CD4-positive, CD25-positive, alpha-beta regulatory T cell (primary cell): ENCODE measurements at regions not wholly inside any gene's neighbourhood (a gene's known extent, or its start where the extent isn't known, plus 50 kb on each side); places are given as distances from the start of the nearest gene placed in this dataset.

Experiments
- ATAC-seq, 2 donors: fragments of 150-1000 bp; cut with Tn5 transposase; one replicate each; pipeline ENCODE4 v1.10.0; 2021; ENCODE audit warnings: low read depth in 2 of 2, moderate number of reproducible peaks in 2 of 2, moderate library complexity in 1 of 2
- DNase-seq, 3 donors: peaks; one replicate each; pipeline versions ENCODE4 v3.0.0 to v3.0.0-alpha.2; 2012 to 2022; ENCODE audit warnings: mixed read lengths in 1 of 3
- H3K27ac ChIP-seq: one replicate; pipeline ENCODE4 v1.7.0; 2013; ENCODE audit warnings: mild to moderate bottlenecking, low read length; ENCODE audit not compliant: insufficient read depth, poor library complexity, severe bottlenecking
- H3K27me3 ChIP-seq: one replicate; pipeline ENCODE4 v1.7.0; 2013; ENCODE audit warnings: low read length; ENCODE audit not compliant: control insufficient read depth, insufficient read depth
- H3K36me3 ChIP-seq: one replicate; pipeline ENCODE4 v1.7.0; 2013; ENCODE audit warnings: mild to moderate bottlenecking, low read length, moderate library complexity; ENCODE audit not compliant: control insufficient read depth, insufficient read depth
- H3K4me1 ChIP-seq: 2 replicates; pipeline ENCODE4 v1.7.0; 2013; ENCODE audit warnings: mild to moderate bottlenecking, low read length; ENCODE audit not compliant: insufficient read depth, control insufficient read depth, poor library complexity, severe bottlenecking
- H3K4me3 ChIP-seq: one replicate; pipeline ENCODE4 v1.7.0; 2013; ENCODE audit warnings: low read depth, mild to moderate bottlenecking, low read length, moderate library complexity
- H3K9me3 ChIP-seq, 2 experiments: 1 replicate in 1 of 2; 2 replicates in 1 of 2; pipeline ENCODE4 v1.7.0; 2013; ENCODE audit warnings: low read length in 2 of 2, mild to moderate bottlenecking in 1 of 2, moderate library complexity in 1 of 2; ENCODE audit not compliant: control insufficient read depth in 2 of 2
- H3K27ac Mint-ChIP-seq, 3 donors: one replicate each; pipeline ENCODE4 v1.8.0; 2020 to 2022; ENCODE audit warnings: mild to moderate bottlenecking in 3 of 3, mixed read lengths in 3 of 3, moderate library complexity in 2 of 3
- H3K27me3 Mint-ChIP-seq: one replicate; pipeline ENCODE4 v1.8.0; 2022; ENCODE audit warnings: mild to moderate bottlenecking, mixed read lengths
- H3K36me3 Mint-ChIP-seq: one replicate; pipeline ENCODE4 v1.8.0; 2020; ENCODE audit warnings: mixed read lengths
- H3K4me1 Mint-ChIP-seq, 4 donors: one replicate each; pipeline ENCODE4 v1.8.0; 2020 to 2022; ENCODE audit warnings: mixed read lengths in 4 of 4, mild to moderate bottlenecking in 1 of 4
- H3K4me3 Mint-ChIP-seq, 4 donors: one replicate each; pipeline ENCODE4 v1.8.0; 2020 to 2022; ENCODE audit warnings: mild to moderate bottlenecking in 4 of 4, mixed read lengths in 4 of 4, moderate library complexity in 3 of 4
- H3K9me3 Mint-ChIP-seq, 7 donors: one replicate each; pipeline ENCODE4 v1.8.0; 2020 to 2022; ENCODE audit warnings: mixed read lengths in 7 of 7, mild to moderate bottlenecking in 3 of 7, moderate library complexity in 2 of 7

DNA sequence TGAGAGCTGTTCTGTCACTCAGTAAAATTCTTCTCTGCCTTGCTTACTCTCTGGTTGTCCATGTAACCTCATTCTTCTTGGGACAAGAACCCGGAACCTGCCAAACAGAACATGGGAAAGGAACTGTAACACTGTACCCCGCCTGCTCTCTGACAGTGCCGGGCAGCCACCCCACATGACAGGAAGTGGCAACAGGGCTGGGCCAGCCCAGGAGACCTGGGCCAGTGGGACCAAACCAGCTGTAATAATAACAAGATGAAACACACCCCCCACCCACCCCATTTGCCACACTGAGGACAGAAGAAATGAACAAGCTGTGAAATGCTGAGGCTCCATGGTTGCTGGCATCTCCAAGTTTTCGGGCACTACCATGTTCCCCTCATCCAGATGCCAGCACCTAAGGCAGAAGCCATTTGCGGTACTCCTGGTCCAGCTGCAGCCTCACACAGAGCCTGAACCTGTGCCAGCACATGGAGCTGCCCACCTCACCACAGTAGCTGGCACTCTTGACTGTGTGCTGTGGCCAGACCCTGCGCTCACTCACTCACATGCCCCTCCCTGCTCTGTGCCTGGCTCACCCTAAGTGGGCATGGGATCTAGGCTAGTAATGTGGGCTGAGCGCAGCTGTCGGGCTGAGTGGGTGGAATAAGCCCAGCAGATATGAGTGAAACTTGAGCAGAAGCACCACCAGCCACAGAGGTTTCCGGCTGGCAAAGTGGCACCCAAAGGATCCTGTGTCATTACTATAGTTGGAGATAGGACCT lies 126.2 kb upstream of the UGT8 start:
- Mint-ChIP-seq H3K4me1 (no peaks in the 10 kb centered on the region), H3K9me3 (peaks cover 0 to 3% (median 0%) of the 10 kb centered on the region in 7 donors), H3K27me3 (no peaks in the 10 kb centered on the region), H3K27ac (no peak overlapping the region), H3K4me3 (no peak overlapping the region), H3K36me3 (no peaks in the 10 kb centered on the region)
- no peak overlapping the region for H3K4me3 ChIP-seq
- H3K27me3 ChIP-seq, result no peaks in the 10 kb centered on the region
- DNase-seq (no peak), ATAC-seq (no peak)
- H3K36me3 ChIP-seq, result no peaks in the 10 kb centered on the region
- H3K27ac ChIP-seq, result no peak overlapping the region
- no peaks in the 10 kb centered on the region for H3K4me1 ChIP-seq
- H3K9me3 ChIP-seq, result no peaks in the 10 kb centered on the region

- Mint-ChIP-seq H3K9me3 (peaks cover 0 to 3% (median 0%) of the 10 kb centered on the region in 7 donors), H3K4me1 (no peaks in the 10 kb centered on the region), H3K4me3 (no peak overlapping the region), H3K27me3 (no peaks in the 10 kb centered on the region), H3K36me3 (no peaks in the 10 kb centered on the region), H3K27ac (no peak overlapping the region)
- H3K27me3 ChIP-seq, result no peaks in the 10 kb centered on the region
- H3K9me3 ChIP-seq, result no peaks in the 10 kb centered on the region
- no peak overlapping the region for H3K27ac ChIP-seq
- H3K36me3 ChIP-seq, result no peaks in the 10 kb centered on the region
- H3K4me3 ChIP-seq, result no peak overlapping the region
- H3K4me1 ChIP-seq, result no peaks in the 10 kb centered on the region
- DNase-seq (no peak), ATAC-seq (no peak)
These were observed 124.3 kb upstream of the UGT8 start for GRCh38 chr4:114474188-114474800.

- H3K27ac ChIP-seq, result no peak overlapping the region
- no peak overlapping the region for H3K4me3 ChIP-seq
- Mint-ChIP-seq H3K9me3 (peaks cover 0 to 3% (median 0%) of the 10 kb centered on the region in 7 donors), H3K4me3 (no peak overlapping the region), H3K27me3 (no peaks in the 10 kb centered on the region), H3K36me3 (no peaks in the 10 kb centered on the region), H3K4me1 (no peaks in the 10 kb centered on the region), H3K27ac (no peak overlapping the region)
- H3K4me1 ChIP-seq, result no peaks in the 10 kb centered on the region
- no peaks in the 10 kb centered on the region for H3K36me3 ChIP-seq
- H3K27me3 ChIP-seq, result no peaks in the 10 kb centered on the region
- DNase-seq, result no peak
- ATAC-seq, result no peak
- no peaks in the 10 kb centered on the region for H3K9me3 ChIP-seq
These were observed 122.3 kb upstream of the UGT8 start for GRCh38 chr4:114476310-114476709.

DNA sequence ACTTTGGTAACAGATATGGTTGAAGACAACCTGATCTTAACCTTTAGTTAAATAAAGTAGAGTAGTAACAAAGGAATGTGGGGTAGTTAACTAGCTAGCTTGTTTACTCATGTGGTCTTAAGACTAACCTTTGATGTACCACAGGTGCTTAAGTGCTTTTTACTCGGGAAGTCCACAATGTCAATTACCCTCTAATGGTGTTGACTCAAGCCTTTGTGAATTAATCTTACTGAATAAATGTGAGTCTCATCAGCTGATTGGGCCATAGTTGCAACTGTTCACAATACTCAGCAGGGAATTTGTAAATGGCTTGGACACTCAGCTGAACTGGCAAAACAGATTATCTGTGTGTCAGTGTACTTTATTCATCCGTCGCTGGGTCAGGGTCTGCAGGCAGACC lies 119.0 kb upstream of the UGT8 start:
- Mint-ChIP-seq H3K36me3 (no peaks in the 10 kb centered on the region), H3K27ac (no peak overlapping the region), H3K4me1 (no peaks in the 10 kb centered on the region), H3K27me3 (no peaks in the 10 kb centered on the region), H3K9me3 (peaks cover 0 to 2% (median 0%) of the 10 kb centered on the region in 7 donors), H3K4me3 (no peak overlapping the region)
- no peak for ATAC-seq
- Histone ChIP-seq H3K27ac (no peak overlapping the region), H3K36me3 (no peaks in the 10 kb centered on the region), H3K4me3 (no peak overlapping the region), H3K9me3 (no peaks in the 10 kb centered on the region), H3K4me1 (no peaks in the 10 kb centered on the region), H3K27me3 (no peaks in the 10 kb centered on the region)
- DNase-seq, result no peak

- Histone ChIP-seq H3K27ac (no peak overlapping the region), H3K4me1 (no peaks in the 10 kb centered on the region), H3K27me3 (no peaks in the 10 kb centered on the region), H3K36me3 (no peaks in the 10 kb centered on the region), H3K4me3 (no peak overlapping the region), H3K9me3 (no peaks in the 10 kb centered on the region)
- H3K27me3 Mint-ChIP-seq, result no peaks in the 10 kb centered on the region
- ATAC-seq, result no peak
- no peak overlapping the region for H3K27ac Mint-ChIP-seq
- H3K4me1 Mint-ChIP-seq, result no peaks in the 10 kb centered on the region
- peaks cover 0 to 1% (median 0%) of the 10 kb centered on the region in 7 donors for H3K9me3 Mint-ChIP-seq
- H3K4me3 Mint-ChIP-seq, result no peak overlapping the region
- DNase-seq, result no peak
- no peaks in the 10 kb centered on the region for H3K36me3 Mint-ChIP-seq
These were observed 116.8 kb upstream of the UGT8 start for GRCh38 chr4:114481856-114482255.

- Mint-ChIP-seq H3K36me3 (no peaks in the 10 kb centered on the region), H3K4me1 (no peaks in the 10 kb centered on the region), H3K9me3 (no peaks in the 10 kb centered on the region), H3K27me3 (no peaks in the 10 kb centered on the region), H3K27ac (no peak overlapping the region), H3K4me3 (no peak overlapping the region)
- Histone ChIP-seq H3K27me3 (no peaks in the 10 kb centered on the region), H3K4me1 (no peaks in the 10 kb centered on the region), H3K4me3 (no peak overlapping the region), H3K36me3 (no peaks in the 10 kb centered on the region), H3K9me3 (no peaks in the 10 kb centered on the region), H3K27ac (no peak overlapping the region)
- DNase-seq, result no peak
- ATAC-seq, result no peak
These were observed 111.5 kb upstream of the UGT8 start for GRCh38 chr4:114487101-114487500.

GRCh38 chr4:114488301-114488982 lies 110.2 kb upstream of the UGT8 start:
- H3K4me1 ChIP-seq, result no peaks in the 10 kb centered on the region

More at GRCh38 chr4:114488301-114488982, 110.2 kb upstream of the UGT8 start:
- H3K27me3 ChIP-seq, result no peaks in the 10 kb centered on the region
- H3K36me3 ChIP-seq, result no peaks in the 10 kb centered on the region
- Mint-ChIP-seq H3K27me3 (no peaks in the 10 kb centered on the region), H3K4me1 (no peaks in the 10 kb centered on the region), H3K4me3 (no peak overlapping the region), H3K27ac (no peak overlapping the region), H3K36me3 (no peaks in the 10 kb centered on the region), H3K9me3 (peaks cover 0 to 2% (median 0%) of the 10 kb centered on the region in 7 donors)
- H3K27ac ChIP-seq, result no peak overlapping the region
- no peak for ATAC-seq
- H3K4me3 ChIP-seq, result no peak overlapping the region
- no peaks in the 10 kb centered on the region for H3K9me3 ChIP-seq
- DNase-seq, result no peak
